Activated CD4-positive, alpha-beta T cell treated with anti-CD3 and anti-CD28 coated beads for 36 hours (primary cell): ENCODE measurements at regions not wholly inside any gene's neighbourhood (a gene's known extent, or its start where the extent isn't known, plus 50 kb on each side); places are given as distances from the start of the nearest gene placed in this dataset.
"Not testable (repeated sequence)": the region's sequence is repeated elsewhere in the genome, so short reads cannot be mapped to it uniquely, and the experiment has no call there.

Source experiments
- ATAC-seq: fragments of 200-7000 bp; cut with Tn5 transposase; one replicate; pipeline ENCODE4 v1.10.0; 2021; ENCODE audit warnings: mild to moderate bottlenecking, moderate library complexity
- CTCF ChIA-PET: fragments of 350-600 bp; sonication (Branson Sonifier 250); formaldehyde crosslinking; loops from one replicate; lab custom pipeline; 2021; ENCODE audit warnings: antibody characterized with exemption; lab: Charles Lee
- POLR2A ChIA-PET: fragments of 350-600 bp; sonication (Branson Sonifier 250); formaldehyde crosslinking; loops from one replicate; lab custom pipeline; 2021; ENCODE audit warnings: antibody characterized with exemption, inconsistent platforms; lab: Charles Lee
- DNase-seq: peaks from one replicate; pipeline ENCODE4 v3.0.0-alpha.2; 2020
- H3K27ac Mint-ChIP-seq: one replicate; pipeline ENCODE4 v1.8.0; 2021; ENCODE audit warnings: mixed read lengths
- H3K27me3 Mint-ChIP-seq: one replicate; pipeline ENCODE4 v1.8.0; 2021; ENCODE audit warnings: mixed read lengths
- H3K36me3 Mint-ChIP-seq: one replicate; pipeline ENCODE4 v1.8.0; 2021; ENCODE audit warnings: low read depth, mixed read lengths
- H3K4me1 Mint-ChIP-seq: one replicate; pipeline ENCODE4 v1.8.0; 2021; ENCODE audit warnings: mixed read lengths
- H3K4me3 Mint-ChIP-seq: one replicate; pipeline ENCODE4 v1.8.0; 2021; ENCODE audit warnings: mild to moderate bottlenecking, moderate library complexity, mixed read lengths
- H3K9me3 Mint-ChIP-seq: one replicate; pipeline ENCODE4 v1.8.0; 2021; ENCODE audit warnings: low read depth, mixed read lengths
- intact Hi-C, 2 experiments: fragments of 100-400 bp; cut with DNase I in 1 of 2; cut with micrococcal nuclease in 1 of 2; formaldehyde crosslinking; loops; one replicate each; pipeline versions ENCODE4 v1.14.2 to v1.15.1; 2022 to 2024; cut with DNase I, micrococcal nuclease

- no peaks in the 10 kb centered on the region for H3K9me3 Mint-ChIP-seq
- peaks cover 7% of the 10 kb centered on the region for H3K27me3 Mint-ChIP-seq
- H3K27ac Mint-ChIP-seq: no peak overlapping the region
- ChIA-PET CTCF (no interaction called here), POLR2A (no interaction called here)
- intact Hi-C loops: no loop called here
- ATAC-seq (no peak), DNase-seq (no peak)
- no peak overlapping the region for H3K4me3 Mint-ChIP-seq
- H3K36me3 Mint-ChIP-seq: no peaks in the 10 kb centered on the region
- H3K4me1 Mint-ChIP-seq: no peaks in the 10 kb centered on the region
These were observed 120.0 kb upstream of the GOT2 start for GRCh38 chr16:58853854-58854791.

- H3K4me3 Mint-ChIP-seq: no peak overlapping the region
- intact Hi-C loops: no loop called here
- H3K36me3 Mint-ChIP-seq: no peaks in the 10 kb centered on the region
- H3K4me1 Mint-ChIP-seq: no peaks in the 10 kb centered on the region
- ChIA-PET CTCF (no interaction called here), POLR2A (interaction anchor here (0.5 kb wide), 1 partner anchor 10 kb away, joined by 3 read pairs; no protein-coding TSS in a partner anchor)
- no peak overlapping the region for H3K27ac Mint-ChIP-seq
- ATAC-seq (no peak), DNase-seq (no peak)
- peaks cover 5% of the 10 kb centered on the region for H3K27me3 Mint-ChIP-seq
- no peaks in the 10 kb centered on the region for H3K9me3 Mint-ChIP-seq
These were observed 116.5 kb upstream of the GOT2 start for GRCh38 chr16:58850678-58851020.

GRCh38 chr16:58850019-58850677 is 116.0 kb upstream of the GOT2 start:
- peaks cover 5% of the 10 kb centered on the region for H3K27me3 Mint-ChIP-seq
- POLR2A ChIA-PET: no interaction called here
- intact Hi-C loops: no loop called here

GRCh38 chr16:58848662-58849002 is 114.5 kb upstream of the GOT2 start:
- intact Hi-C loops: no loop called here
- H3K4me3 Mint-ChIP-seq: no peak overlapping the region
- H3K27me3 Mint-ChIP-seq: peaks cover 3% of the 10 kb centered on the region
- DNase-seq: no peak
- ChIA-PET POLR2A (no interaction called here), CTCF (interaction anchor here (0.6 kb wide), 2 partner anchors 329 to 1923 kb away, joined by 3 to 4 read pairs; no protein-coding TSS in a partner anchor)
- H3K36me3 Mint-ChIP-seq: no peaks in the 10 kb centered on the region
- ATAC-seq: no peak
- no peak overlapping the region for H3K27ac Mint-ChIP-seq
- H3K9me3 Mint-ChIP-seq: no peaks in the 10 kb centered on the region
- no peaks in the 10 kb centered on the region for H3K4me1 Mint-ChIP-seq

More at GRCh38 chr16:58850019-58850677, 116.0 kb upstream of the GOT2 start:
- CTCF ChIA-PET: no interaction called here
- H3K36me3 Mint-ChIP-seq: no peaks in the 10 kb centered on the region
- DNase-seq (no peak), ATAC-seq (no peak)
- H3K4me1 Mint-ChIP-seq: no peaks in the 10 kb centered on the region
- no peak overlapping the region for H3K27ac Mint-ChIP-seq
- H3K9me3 Mint-ChIP-seq: no peaks in the 10 kb centered on the region
- no peak overlapping the region for H3K4me3 Mint-ChIP-seq

GRCh38 chr16:58847902-58848661 is 114.0 kb upstream of the GOT2 start:
- Mint-ChIP-seq H3K27ac (no peak overlapping the region), H3K4me3 (no peak overlapping the region), H3K4me1 (no peaks in the 10 kb centered on the region), H3K27me3 (peaks cover 4% of the 10 kb centered on the region), H3K9me3 (no peaks in the 10 kb centered on the region), H3K36me3 (no peaks in the 10 kb centered on the region)
- ATAC-seq (no peak), DNase-seq (no peak)
- ChIA-PET POLR2A (no interaction called here), CTCF (interaction anchor here (0.6 kb wide), 2 partner anchors 329 to 1922 kb away, joined by 3 to 4 read pairs; no protein-coding TSS in a partner anchor)
- intact Hi-C loops: no loop called here

- intact Hi-C loops, H3K36me3 Mint-ChIP-seq, H3K9me3 Mint-ChIP-seq, H3K27me3 Mint-ChIP-seq, H3K4me3 Mint-ChIP-seq, H3K27ac Mint-ChIP-seq, CTCF ChIA-PET, DNase-seq, POLR2A ChIA-PET, ATAC-seq, H3K4me1 Mint-ChIP-seq: not testable (repeated sequence)
These were observed 112.1 kb upstream of the GOT2 start for GRCh38 chr16:58846226-58846625.

- DNase-seq (no peak), ATAC-seq (no peak)
- H3K4me3 Mint-ChIP-seq: no peak overlapping the region
- intact Hi-C loops: no loop called here
- H3K27ac Mint-ChIP-seq: no peak overlapping the region
- ChIA-PET POLR2A (no interaction called here), CTCF (no interaction called here)
- H3K36me3 Mint-ChIP-seq: no peaks in the 10 kb centered on the region
- no peaks in the 10 kb centered on the region for H3K9me3 Mint-ChIP-seq
- peaks cover 4% of the 10 kb centered on the region for H3K27me3 Mint-ChIP-seq
- no peaks in the 10 kb centered on the region for H3K4me1 Mint-ChIP-seq
These were observed 109.6 kb upstream of the GOT2 start for GRCh38 chr16:58843675-58844074.

GRCh38 chr16:58842746-58843145 is 108.6 kb upstream of the GOT2 start:
- Mint-ChIP-seq H3K4me3 (no peak overlapping the region), H3K36me3 (no peaks in the 10 kb centered on the region), H3K4me1 (no peaks in the 10 kb centered on the region), H3K27me3 (peaks cover 7% of the 10 kb centered on the region), H3K27ac (no peak overlapping the region), H3K9me3 (no peaks in the 10 kb centered on the region)
- DNase-seq (no peak), ATAC-seq (no peak)
- POLR2A ChIA-PET: no interaction called here
- CTCF ChIA-PET: interaction anchor here (0.6 kb wide), 1 partner anchor 30 kb away, joined by 3 read pairs; no protein-coding TSS in a partner anchor
- intact Hi-C loops: no loop called here

- CTCF ChIA-PET: interaction anchor here (0.6 kb wide), 1 partner anchor 29 kb away, joined by 3 read pairs; no protein-coding TSS in a partner anchor
- ATAC-seq (no peak), DNase-seq (no peak)
- no peaks in the 10 kb centered on the region for H3K4me1 Mint-ChIP-seq
- intact Hi-C loops: no loop called here
- no peaks in the 10 kb centered on the region for H3K36me3 Mint-ChIP-seq
- no peak overlapping the region for H3K27ac Mint-ChIP-seq
- no peaks in the 10 kb centered on the region for H3K9me3 Mint-ChIP-seq
- no peak overlapping the region for H3K4me3 Mint-ChIP-seq
- POLR2A ChIA-PET: no interaction called here
- H3K27me3 Mint-ChIP-seq: peaks cover 7% of the 10 kb centered on the region
These were observed 108.0 kb upstream of the GOT2 start for GRCh38 chr16:58842156-58842555.

GRCh38 chr16:58837950-58838349 is 103.8 kb upstream of the GOT2 start:
- Mint-ChIP-seq H3K9me3 (no peaks in the 10 kb centered on the region), H3K27ac (no peak overlapping the region), H3K36me3 (no peaks in the 10 kb centered on the region), H3K4me3 (no peak overlapping the region), H3K4me1 (no peaks in the 10 kb centered on the region), H3K27me3 (peaks cover 19% of the 10 kb centered on the region)
- DNase-seq: no peak
- CTCF ChIA-PET: no interaction called here
- POLR2A ChIA-PET: no interaction called here
- intact Hi-C loops: no loop called here
- ATAC-seq: no peak

GRCh38 chr16:58836427-58836826 is 102.3 kb upstream of the GOT2 start:
- no peaks in the 10 kb centered on the region for H3K9me3 Mint-ChIP-seq
- ATAC-seq (no peak), DNase-seq (no peak)
- intact Hi-C loops: no loop called here
- peaks cover 19% of the 10 kb centered on the region for H3K27me3 Mint-ChIP-seq
- H3K4me3 Mint-ChIP-seq: no peak overlapping the region
- H3K36me3 Mint-ChIP-seq: no peaks in the 10 kb centered on the region
- H3K4me1 Mint-ChIP-seq: no peaks in the 10 kb centered on the region
- POLR2A ChIA-PET: no interaction called here
- CTCF ChIA-PET: no interaction called here
- no peak overlapping the region for H3K27ac Mint-ChIP-seq
